Mesenteric fat pad (tissue), 1 donor: ENCODE measurements at regions not wholly inside any gene's neighbourhood (a gene's known extent, or its start where the extent isn't known, plus 50 kb on each side); places are given as distances from the start of the nearest gene placed in this dataset.
"Not testable (repeated sequence)": the region's sequence is repeated elsewhere in the genome, so short reads cannot be mapped to it uniquely, and the experiment has no call there.

Experiments
- DNase-seq: peaks from one replicate; pipeline ENCODE4 v3.0.0-alpha.2; 2020; ENCODE audit warnings: low spot score
- donor health status: DM: yes; HTN: yes; CAD: no.

DNA sequence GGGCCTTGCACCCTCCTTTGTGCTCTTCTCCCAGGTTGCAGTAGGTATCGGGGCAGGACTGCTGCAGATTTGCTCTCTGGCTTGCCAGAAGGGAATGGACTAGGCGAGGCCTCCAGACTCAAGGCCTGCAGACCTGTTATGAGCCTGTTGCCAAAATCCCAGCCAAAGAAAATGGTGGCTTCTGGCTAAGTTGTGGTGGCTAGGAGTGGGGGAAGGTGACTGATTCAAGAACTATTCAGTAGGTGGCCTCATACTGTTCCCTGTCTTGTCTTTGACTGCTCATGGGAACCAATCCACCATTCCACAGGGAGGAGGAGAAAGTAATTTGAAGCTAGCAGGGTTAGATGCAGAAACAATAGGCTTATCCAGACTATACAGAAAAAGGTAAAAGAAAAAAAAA, 380.4 kb upstream of the PROK2 start:
- no peak for DNase-seq

GRCh38 chr3:72164635-72164978, 379.7 kb upstream of the PROK2 start:
- no peak for DNase-seq

- DNase-seq, result no peak
Measured at GRCh38 chr3:72163809-72164634, 379.1 kb upstream of the PROK2 start.

DNA sequence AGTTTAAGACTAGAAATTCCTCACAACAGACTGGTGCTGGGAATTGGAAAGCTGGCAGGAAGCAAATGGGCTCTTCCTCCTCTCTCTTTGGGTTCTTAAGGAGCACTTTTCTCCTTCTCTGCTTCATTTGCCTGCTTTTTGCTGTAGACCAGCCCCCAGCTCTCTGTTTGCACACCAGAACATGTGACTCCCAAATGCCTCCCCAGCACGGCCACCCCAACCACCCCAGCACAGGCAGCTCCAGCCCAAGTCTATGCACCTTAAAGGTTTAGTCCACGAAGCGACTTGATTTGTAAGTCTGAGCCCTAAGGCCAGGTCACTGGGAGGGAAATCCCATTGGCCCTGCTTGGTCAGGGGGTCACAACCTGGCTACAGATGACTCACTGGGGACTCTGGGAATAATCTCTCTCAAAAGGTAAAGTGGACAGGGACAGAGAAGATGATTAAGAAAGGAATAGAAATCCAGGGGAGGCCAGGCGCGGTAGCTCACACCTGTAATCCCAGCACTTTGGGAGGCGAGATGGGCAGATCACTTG, 377.8 kb upstream of the PROK2 start:
- no peak for DNase-seq

- no peak for DNase-seq
Measured at GRCh38 chr3:72161881-72162595, 377.1 kb upstream of the PROK2 start.

- DNase-seq, result not testable (repeated sequence)
Measured at GRCh38 chr3:72161285-72161684, 376.3 kb upstream of the PROK2 start.

DNA sequence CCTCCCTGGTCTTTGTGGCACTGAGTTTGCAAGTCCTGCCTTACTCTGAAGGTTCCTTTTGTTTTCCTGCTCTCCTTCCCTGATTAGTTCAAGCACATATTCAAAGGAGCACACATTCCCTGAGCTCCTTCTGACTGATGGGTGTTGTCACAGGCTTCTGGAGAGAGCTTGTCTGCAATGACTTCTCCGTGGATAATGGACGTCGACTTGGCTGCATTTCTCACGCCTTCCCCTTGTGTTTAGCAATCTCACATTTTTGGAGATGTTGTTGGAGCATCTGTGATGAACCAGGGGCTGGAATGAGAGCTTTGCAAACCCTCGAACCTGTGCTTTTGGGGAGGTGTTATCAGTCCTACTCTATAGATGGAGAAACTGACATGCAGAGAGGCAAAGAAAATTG, 375.4 kb upstream of the PROK2 start:
- no peak for DNase-seq

DNA sequence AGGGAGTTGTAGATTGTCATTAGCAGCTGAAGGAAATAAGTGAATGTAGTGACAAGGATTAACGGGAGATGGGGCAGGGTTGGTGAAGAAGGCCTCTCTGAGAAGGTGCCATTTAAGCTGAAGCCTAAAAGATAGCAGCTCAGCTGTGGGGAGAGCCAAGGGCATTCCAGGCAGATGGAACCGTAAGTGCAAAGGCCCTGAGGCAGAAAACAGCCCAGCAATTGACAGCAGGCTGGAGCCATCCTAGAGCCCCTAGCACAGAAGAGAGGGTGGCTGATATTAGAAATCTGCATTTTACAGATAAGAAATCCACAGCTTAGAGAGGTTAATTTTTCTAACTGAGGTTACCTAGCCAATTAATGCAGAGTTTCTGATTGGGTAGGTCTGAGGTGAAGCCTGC, 374.5 kb upstream of the PROK2 start:
- DNase-seq, result no peak

GRCh38 chr3:72158639-72159326, 373.8 kb upstream of the PROK2 start:
- no peak for DNase-seq

GRCh38 chr3:72157748-72158638, 373.0 kb upstream of the PROK2 start:
- no peak for DNase-seq

- DNase-seq, result no peak
Measured at GRCh38 chr3:72155391-72156064, 370.6 kb upstream of the PROK2 start.

DNA sequence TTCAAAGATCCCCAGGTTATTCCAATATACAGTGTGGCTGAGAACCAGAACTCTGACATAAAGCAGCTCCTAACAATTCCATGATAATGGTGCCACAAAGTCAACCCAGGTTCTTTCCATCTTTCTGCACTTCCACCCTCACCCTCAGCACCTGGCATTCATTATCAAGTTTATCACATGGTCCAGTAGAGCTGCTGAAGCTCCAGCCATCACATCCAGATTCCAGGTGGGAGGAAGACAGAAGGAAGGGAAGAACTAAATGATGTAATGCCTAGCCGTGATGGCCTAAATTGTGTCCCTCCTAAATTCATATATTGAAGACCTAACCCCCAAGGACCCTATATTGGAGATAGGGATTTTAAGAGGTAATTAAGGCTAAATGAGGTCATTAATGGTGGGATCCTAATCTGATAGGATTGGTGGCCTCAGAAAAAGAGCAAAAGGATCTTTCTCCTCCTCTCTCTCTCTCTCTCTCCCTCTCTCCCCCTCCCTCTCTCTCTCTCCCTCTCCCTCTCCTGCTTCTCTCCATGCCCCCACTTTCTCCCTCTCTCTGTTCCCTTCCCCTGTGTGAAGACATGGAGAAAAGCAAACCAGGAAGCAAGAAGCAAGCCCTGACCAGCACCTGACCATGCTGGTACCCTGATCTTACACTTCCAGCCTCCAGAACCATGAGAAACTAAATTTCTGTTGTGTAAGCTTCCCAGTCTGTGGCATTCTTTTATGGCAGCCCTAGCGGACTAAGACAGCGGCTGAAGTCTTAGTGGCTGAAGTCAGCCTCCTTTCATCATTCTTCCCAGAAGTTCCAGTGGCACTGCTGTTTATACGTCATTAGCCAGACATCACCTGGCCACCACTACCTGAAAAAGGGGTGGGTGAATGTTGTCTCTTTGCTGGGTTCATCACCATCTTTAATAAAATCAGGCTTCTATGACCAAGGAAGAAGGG, 369.7 kb upstream of the PROK2 start:
- DNase-seq, result no peak

DNA sequence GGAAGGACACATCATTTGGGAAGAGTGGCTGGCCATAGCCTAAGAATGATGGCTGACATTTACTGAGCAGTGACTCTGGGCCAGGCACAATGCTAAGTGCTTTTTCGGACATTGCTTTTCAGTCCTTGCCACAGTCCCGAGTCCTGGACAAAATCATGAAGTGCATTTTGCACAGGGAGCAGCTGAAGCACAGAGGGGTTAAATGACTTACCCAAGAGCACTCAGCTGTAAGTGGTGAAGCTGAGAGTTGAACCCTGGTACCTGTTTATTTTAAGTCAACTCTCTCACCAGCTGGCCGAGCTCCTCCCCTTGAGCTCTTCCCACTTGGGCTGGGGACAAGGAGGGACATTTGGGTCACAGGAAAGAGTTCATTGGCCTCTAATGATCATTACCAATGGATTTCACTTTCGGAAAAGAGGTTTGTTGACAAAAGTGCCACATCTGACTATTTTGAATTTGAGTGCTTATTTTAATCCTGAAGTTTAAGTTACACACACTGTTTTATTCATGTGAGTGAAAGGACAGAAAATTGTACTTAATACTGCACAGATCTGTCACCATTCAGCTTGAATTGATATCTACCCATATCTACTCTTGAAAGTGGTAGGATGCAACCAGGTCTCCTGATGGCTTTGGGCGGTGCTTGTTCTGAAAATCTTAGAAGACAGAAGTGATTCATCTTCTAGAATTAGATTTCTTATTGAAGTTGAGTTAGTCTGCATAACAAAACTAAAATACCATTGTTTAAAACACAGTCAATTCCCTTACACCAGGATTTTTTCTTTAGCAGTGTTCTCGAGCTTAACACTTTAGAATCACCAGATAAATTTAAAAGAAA, 368.7 kb upstream of the PROK2 start:
- DNase-seq, result no peak

- no peak for DNase-seq
Measured at GRCh38 chr3:72152551-72153476, 367.9 kb upstream of the PROK2 start.

DNA sequence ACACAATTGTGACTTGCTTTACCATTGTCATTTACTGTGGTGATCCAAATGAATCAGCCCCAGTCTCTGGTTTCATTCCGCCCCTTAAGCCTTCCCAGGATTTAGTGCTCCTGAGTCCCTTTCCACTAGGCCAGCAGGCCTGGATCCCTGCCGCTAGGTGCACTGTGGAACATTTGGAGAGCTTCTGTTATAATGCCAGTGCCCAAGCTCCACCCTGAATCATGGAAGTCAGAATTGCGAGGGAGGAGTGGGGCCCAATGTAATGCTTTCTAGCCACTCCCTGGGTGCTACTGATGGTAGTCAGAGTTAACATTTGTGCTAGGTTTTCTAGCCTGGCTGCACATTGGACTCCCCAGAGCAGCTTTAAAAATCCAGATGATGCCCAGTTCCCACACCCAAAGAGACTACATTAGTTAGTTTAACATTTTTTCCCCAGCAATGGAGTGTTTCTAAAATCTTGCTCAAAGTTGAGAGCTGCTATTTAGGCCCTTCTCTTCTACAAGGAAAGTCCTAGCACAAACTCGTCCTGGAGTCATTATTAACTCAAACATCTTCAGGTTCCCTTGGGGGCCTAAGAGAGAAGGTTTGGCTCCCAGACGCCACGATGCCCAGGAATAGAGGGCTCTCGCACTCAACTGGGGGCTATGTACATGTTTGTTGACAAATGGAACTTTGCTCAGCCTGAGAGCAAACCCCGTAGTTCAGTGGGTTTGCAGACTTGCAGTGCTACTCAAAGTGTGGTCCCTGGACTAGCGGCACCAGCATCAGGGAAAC, 366.7 kb upstream of the PROK2 start:
- DNase-seq, result no peak

DNA sequence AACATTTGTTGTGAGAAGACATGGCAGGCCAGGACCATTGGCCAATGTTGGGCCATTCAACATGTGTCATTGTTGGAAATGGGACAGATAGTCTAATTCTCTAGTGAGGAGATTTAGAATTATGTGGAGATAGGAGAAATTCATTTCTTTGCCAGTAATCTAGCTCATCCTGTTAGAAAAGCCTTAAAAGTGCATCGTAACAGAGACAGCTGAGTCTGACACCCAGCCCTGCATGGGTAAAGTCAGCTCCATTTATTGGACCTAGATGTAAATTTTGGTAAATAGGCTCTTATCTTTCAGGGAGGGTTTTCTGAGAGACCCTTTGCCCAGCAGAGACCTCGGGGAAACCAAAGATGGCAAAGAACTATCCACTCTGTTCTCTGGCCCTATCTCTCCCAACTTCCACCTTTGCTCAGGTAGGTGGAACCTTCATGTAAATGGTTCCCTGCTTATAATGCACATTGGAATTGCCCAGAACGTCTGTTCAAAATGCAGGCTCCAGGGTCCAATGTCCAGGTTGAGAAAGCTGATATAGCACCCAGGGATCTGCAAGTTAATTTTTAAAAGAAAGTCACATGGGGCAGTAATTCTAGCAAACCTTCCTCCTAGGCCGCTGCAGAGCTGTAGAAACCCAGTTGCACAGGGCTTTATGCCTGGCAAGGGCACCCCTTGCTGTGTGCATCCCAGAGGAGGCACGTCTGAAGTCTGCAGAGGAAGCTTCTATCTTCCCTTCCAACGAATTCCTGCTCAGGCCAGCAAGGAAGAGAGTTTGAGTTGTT, 365.9 kb upstream of the PROK2 start:
- DNase-seq, result no peak
